NCI-H2196 (cell line): ENCODE measurements at regions not wholly inside any gene's neighbourhood (a gene's known extent, or its start where the extent isn't known, plus 50 kb on each side); places are given as distances from the start of the nearest gene placed in this dataset.
"Not testable (repeated sequence)": the region's sequence is repeated elsewhere in the genome, so short reads cannot be mapped to it uniquely, and the experiment has no call there.

Experiments used
- DNase-seq: peaks from one replicate; lab custom pipeline; 2025; ENCODE audit not compliant: unreplicated experiment; lab: John Stamatoyannopoulos, UW

GRCh38 chr6:164087870-164088269 lies 673.4 kb downstream of the QKI start:
- no peak for DNase-seq

- no peak for DNase-seq
Measured at GRCh38 chr6:164087211-164087610, 672.7 kb downstream of the QKI start.

- DNase-seq, result no peak
Measured at GRCh38 chr6:164086076-164086887, 671.8 kb downstream of the QKI start.

GRCh38 chr6:164085091-164086075 lies 670.9 kb downstream of the QKI start:
- DNase-seq, result no peak

- no peak for DNase-seq
Measured at GRCh38 chr6:164079275-164079600, 664.7 kb downstream of the QKI start.

- no peak for DNase-seq
Measured at GRCh38 chr6:164078532-164079274, 664.2 kb downstream of the QKI start.

- not testable (repeated sequence) for DNase-seq
Measured at GRCh38 chr6:164076818-164077532, 662.5 kb downstream of the QKI start.

- no peak for DNase-seq
Measured at GRCh38 chr6:164075981-164076615, 661.6 kb downstream of the QKI start.

- DNase-seq, result no peak
Measured at GRCh38 chr6:164072240-164072666, 657.7 kb downstream of the QKI start.

GRCh38 chr6:164069350-164069990 lies 655.0 kb downstream of the QKI start:
- DNase-seq, result no peak

GRCh38 chr6:164068527-164068926 lies 654.0 kb downstream of the QKI start:
- no peak for DNase-seq

GRCh38 chr6:164066766-164067165 lies 652.2 kb downstream of the QKI start:
- DNase-seq, result no peak

- DNase-seq, result no peak
Measured at GRCh38 chr6:164066335-164066734, 651.8 kb downstream of the QKI start.

- DNase-seq, result no peak
Measured at GRCh38 chr6:164063346-164063745, 648.8 kb downstream of the QKI start.

GRCh38 chr6:164062872-164063271 lies 648.4 kb downstream of the QKI start:
- DNase-seq, result no peak

- no peak for DNase-seq
Measured at GRCh38 chr6:164057876-164058275, 643.4 kb downstream of the QKI start.

GRCh38 chr6:164051427-164051826 lies 636.9 kb downstream of the QKI start:
- no peak for DNase-seq

GRCh38 chr6:164049517-164049988 lies 635.0 kb downstream of the QKI start:
- DNase-seq, result no peak

- DNase-seq, result no peak
Measured at GRCh38 chr6:164048840-164049516, 634.5 kb downstream of the QKI start.
